ENCODE measurements at regions not wholly inside any gene's neighbourhood (a gene's known extent, or its start where the extent isn't known, plus 50 kb on each side); places are given as distances from the start of the nearest gene placed in this dataset.

DNA sequence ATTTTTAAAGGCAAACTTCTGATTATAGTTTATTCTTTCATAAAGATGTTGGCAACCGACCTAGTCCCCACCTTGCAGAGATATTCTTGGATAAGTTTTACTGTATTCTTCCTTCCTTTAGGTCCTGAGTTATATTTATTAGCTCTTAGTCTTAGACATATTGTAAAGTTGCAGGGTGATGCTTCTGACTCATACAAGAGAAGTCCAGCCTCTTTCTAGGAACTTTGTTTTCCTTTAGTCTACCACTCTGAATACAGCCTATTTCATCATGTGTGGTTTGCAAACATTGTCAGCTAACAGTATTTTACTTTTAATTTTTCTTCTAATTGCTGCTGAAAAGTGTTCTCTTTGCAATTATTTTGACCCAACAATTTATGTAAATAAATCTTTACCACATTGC, 686.7 kb downstream of the COL12A1 start:
- no peak for DNase-seq (ENCODE audit: low spot score)
- no peaks in the 10 kb centered on the region for H3K9me2 ChIP-seq (ENCODE audit: insufficient read depth)
- Mint-ChIP-seq H3K36me3 (ENCODE audit: low read depth) (no peaks in the 10 kb centered on the region), H3K27ac (no peak overlapping the region), H3K27me3 (ENCODE audit: insufficient read depth, low read depth, poor library complexity) (no peaks in the 10 kb centered on the region), H3K4me1 (no peaks in the 10 kb centered on the region), H3K9me3 (peaks cover 6% of the 10 kb centered on the region; the same call in 2 of the 3 replicates), H3K4me3 (no peak overlapping the region)
- no peak overlapping the region for H2AFZ ChIP-seq
- no peaks in the 10 kb centered on the region for H3F3A ChIP-seq (replicated peaks; ENCODE audit: low read depth)
- no peak for ATAC-seq
- no peaks in the 10 kb centered on the region for H3K79me2 ChIP-seq (replicated peaks; ENCODE audit: insufficient read depth)
- H3K4me2 ChIP-seq = no peak overlapping the region
- H3K36me3 ChIP-seq (ENCODE audit: insufficient read depth) = no peaks in the 10 kb centered on the region
- no peak overlapping the region for H3K4me3 ChIP-seq
- no peak overlapping the region for H3K27ac ChIP-seq (ENCODE audit: low read depth)
- H3K4me1 ChIP-seq (ENCODE audit: insufficient read depth) = no peaks in the 10 kb centered on the region
- no peaks in the 10 kb centered on the region for H3K27me3 ChIP-seq (ENCODE audit: insufficient read depth)
- H4K20me1 ChIP-seq (replicated peaks; ENCODE audit: insufficient read depth) = no peaks in the 10 kb centered on the region
- no peak for TF ChIP-seq EZH2 (IDR thresholded peaks at IDR 0.05; ENCODE audit: low read depth, unreplicated experiment)
- TF ChIP-seq, protein P1, sequence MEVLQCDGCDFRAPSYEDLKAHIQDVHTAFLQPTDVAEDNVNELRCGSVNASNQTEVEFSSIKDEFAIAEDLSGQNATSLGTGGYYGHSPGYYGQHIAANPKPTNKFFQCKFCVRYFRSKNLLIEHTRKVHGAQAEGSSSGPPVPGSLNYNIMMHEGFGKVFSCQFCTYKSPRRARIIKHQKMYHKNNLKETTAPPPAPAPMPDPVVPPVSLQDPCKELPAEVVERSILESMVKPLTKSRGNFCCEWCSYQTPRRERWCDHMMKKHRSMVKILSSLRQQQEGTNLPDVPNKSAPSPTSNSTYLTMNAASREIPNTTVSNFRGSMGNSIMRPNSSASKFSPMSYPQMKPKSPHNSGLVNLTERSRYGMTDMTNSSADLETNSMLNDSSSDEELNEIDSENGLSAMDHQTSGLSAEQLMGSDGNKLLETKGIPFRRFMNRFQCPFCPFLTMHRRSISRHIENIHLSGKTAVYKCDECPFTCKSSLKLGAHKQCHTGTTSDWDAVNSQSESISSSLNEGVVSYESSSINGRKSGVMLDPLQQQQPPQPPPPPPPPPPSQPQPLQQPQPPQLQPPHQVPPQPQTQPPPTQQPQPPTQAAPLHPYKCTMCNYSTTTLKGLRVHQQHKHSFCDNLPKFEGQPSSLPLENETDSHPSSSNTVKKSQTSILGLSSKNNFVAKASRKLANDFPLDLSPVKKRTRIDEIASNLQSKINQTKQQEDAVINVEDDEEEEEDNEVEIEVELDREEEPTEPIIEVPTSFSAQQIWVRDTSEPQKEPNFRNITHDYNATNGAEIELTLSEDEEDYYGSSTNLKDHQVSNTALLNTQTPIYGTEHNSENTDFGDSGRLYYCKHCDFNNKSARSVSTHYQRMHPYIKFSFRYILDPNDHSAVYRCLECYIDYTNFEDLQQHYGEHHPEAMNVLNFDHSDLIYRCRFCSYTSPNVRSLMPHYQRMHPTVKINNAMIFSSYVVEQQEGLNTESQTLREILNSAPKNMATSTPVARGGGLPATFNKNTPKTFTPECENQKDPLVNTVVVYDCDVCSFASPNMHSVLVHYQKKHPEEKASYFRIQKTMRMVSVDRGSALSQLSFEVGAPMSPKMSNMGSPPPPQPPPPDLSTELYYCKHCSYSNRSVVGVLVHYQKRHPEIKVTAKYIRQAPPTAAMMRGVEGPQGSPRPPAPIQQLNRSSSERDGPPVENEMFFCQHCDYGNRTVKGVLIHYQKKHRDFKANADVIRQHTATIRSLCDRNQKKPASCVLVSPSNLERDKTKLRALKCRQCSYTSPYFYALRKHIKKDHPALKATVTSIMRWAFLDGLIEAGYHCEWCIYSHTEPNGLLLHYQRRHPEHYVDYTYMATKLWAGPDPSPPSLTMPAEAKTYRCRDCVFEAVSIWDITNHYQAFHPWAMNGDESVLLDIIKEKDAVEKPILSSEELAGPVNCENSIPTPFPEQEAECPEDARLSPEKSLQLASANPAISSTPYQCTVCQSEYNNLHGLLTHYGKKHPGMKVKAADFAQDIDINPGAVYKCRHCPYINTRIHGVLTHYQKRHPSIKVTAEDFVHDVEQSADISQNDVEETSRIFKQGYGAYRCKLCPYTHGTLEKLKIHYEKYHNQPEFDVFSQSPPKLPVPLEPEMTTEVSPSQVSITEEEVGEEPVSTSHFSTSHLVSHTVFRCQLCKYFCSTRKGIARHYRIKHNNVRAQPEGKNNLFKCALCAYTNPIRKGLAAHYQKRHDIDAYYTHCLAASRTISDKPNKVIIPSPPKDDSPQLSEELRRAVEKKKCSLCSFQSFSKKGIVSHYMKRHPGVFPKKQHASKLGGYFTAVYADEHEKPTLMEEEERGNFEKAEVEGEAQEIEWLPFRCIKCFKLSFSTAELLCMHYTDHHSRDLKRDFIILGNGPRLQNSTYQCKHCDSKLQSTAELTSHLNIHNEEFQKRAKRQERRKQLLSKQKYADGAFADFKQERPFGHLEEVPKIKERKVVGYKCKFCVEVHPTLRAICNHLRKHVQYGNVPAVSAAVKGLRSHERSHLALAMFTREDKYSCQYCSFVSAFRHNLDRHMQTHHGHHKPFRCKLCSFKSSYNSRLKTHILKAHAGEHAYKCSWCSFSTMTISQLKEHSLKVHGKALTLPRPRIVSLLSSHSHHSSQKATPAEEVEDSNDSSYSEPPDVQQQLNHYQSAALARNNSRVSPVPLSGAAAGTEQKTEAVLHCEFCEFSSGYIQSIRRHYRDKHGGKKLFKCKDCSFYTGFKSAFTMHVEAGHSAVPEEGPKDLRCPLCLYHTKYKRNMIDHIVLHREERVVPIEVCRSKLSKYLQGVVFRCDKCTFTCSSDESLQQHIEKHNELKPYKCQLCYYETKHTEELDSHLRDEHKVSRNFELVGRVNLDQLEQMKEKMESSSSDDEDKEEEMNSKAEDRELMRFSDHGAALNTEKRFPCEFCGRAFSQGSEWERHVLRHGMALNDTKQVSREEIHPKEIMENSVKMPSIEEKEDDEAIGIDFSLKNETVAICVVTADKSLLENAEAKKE (CRISPR knock-in tag; IDR thresholded peaks at IDR 0.05) = no peak
- TF ChIP-seq JUNB (IDR thresholded peaks at IDR 0.05; ENCODE audit: unreplicated experiment) = no peak
- TF ChIP-seq, protein P2, sequence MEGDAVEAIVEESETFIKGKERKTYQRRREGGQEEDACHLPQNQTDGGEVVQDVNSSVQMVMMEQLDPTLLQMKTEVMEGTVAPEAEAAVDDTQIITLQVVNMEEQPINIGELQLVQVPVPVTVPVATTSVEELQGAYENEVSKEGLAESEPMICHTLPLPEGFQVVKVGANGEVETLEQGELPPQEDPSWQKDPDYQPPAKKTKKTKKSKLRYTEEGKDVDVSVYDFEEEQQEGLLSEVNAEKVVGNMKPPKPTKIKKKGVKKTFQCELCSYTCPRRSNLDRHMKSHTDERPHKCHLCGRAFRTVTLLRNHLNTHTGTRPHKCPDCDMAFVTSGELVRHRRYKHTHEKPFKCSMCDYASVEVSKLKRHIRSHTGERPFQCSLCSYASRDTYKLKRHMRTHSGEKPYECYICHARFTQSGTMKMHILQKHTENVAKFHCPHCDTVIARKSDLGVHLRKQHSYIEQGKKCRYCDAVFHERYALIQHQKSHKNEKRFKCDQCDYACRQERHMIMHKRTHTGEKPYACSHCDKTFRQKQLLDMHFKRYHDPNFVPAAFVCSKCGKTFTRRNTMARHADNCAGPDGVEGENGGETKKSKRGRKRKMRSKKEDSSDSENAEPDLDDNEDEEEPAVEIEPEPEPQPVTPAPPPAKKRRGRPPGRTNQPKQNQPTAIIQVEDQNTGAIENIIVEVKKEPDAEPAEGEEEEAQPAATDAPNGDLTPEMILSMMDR (conservative IDR thresholded peaks at IDR 0.05; ENCODE audit: low read depth in 2 of 2) = no peak
- no peak for TF ChIP-seq ZNF331 (CRISPR knock-in tag; IDR thresholded peaks at IDR 0.05; ENCODE audit: low read depth)
- TF ChIP-seq NANOG (IDR thresholded peaks at IDR 0.05; ENCODE audit: borderline replicate concordance) = no peak
- no peak for TF ChIP-seq STAT1 (IDR thresholded peaks at IDR 0.05; ENCODE audit: unreplicated experiment)
- TF ChIP-seq, protein P3, sequence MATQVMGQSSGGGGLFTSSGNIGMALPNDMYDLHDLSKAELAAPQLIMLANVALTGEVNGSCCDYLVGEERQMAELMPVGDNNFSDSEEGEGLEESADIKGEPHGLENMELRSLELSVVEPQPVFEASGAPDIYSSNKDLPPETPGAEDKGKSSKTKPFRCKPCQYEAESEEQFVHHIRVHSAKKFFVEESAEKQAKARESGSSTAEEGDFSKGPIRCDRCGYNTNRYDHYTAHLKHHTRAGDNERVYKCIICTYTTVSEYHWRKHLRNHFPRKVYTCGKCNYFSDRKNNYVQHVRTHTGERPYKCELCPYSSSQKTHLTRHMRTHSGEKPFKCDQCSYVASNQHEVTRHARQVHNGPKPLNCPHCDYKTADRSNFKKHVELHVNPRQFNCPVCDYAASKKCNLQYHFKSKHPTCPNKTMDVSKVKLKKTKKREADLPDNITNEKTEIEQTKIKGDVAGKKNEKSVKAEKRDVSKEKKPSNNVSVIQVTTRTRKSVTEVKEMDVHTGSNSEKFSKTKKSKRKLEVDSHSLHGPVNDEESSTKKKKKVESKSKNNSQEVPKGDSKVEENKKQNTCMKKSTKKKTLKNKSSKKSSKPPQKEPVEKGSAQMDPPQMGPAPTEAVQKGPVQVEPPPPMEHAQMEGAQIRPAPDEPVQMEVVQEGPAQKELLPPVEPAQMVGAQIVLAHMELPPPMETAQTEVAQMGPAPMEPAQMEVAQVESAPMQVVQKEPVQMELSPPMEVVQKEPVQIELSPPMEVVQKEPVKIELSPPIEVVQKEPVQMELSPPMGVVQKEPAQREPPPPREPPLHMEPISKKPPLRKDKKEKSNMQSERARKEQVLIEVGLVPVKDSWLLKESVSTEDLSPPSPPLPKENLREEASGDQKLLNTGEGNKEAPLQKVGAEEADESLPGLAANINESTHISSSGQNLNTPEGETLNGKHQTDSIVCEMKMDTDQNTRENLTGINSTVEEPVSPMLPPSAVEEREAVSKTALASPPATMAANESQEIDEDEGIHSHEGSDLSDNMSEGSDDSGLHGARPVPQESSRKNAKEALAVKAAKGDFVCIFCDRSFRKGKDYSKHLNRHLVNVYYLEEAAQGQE (IDR thresholded peaks at IDR 0.05; ENCODE audit: unreplicated experiment) = no peak

Measured in GM23338 (cell line).